A549 (cell line): ENCODE measurements at regions not wholly inside any gene's neighbourhood (a gene's known extent, or its start where the extent isn't known, plus 50 kb on each side); places are given as distances from the start of the nearest gene placed in this dataset.

Experiments
- ATAC-seq, 2 experiments: fragments of 200-7000 bp in 1 of 2; fragments of >200 bp in 1 of 2; cut with Nextera tagmentation in 1 of 2; cut with Tn5 transposase in 1 of 2; 3 replicates each; pipeline versions ENCODE4 v1.8.0 to v1.9.1; 2018 to 2020; ENCODE audit warnings: mild to moderate bottlenecking in 1 of 2, moderate library complexity in 1 of 2
- CTCF ChIA-PET: fragments of 300-600 bp; sonication (Branson Sonifier 250); formaldehyde crosslinking; extraction: SDS; loops from one replicate; lab custom pipeline; 2021; ENCODE audit warnings: antibody characterized with exemption, inconsistent platforms; lab: Yijun Ruan, JAX
- POLR2A ChIA-PET: fragments of 350-600 bp; formaldehyde crosslinking; extraction: SDS; loops from one replicate; lab custom pipeline; 2021; ENCODE audit warnings: antibody characterized with exemption, inconsistent platforms; lab: Yijun Ruan, JAX
- DNase-seq, 2 experiments: peaks; one replicate each; pipeline versions ENCODE4 v3.0.0 to v3.0.0-alpha.2; 2011 to 2016; ENCODE audit warnings: low read depth in 1 of 2, low spot score in 1 of 2
- FAIRE-seq: peaks from 2 replicates; lab custom pipeline; 2011; peaks lifted over from hg19 to GRCh38; lab: Jason Lieb, UNC
- H3K27ac ChIP-seq, 2 experiments: fragments of >200 bp; sonication (Bioruptor Twin); formaldehyde crosslinking; 3 replicates each; pipeline ENCODE4 v1.5.1; 2016 to 2017
- H3K4me1 ChIP-seq: fragments of >200 bp; sonication (Bioruptor Twin); formaldehyde crosslinking; 3 replicates; pipeline ENCODE4 v1.6.1; 2016
- H3K4me2 ChIP-seq: fragments of >200 bp; sonication (Bioruptor Twin); formaldehyde crosslinking; 3 replicates; pipeline ENCODE4 v1.6.1; 2016
- H3K4me3 ChIP-seq: fragments of >200 bp; sonication (Bioruptor Twin); formaldehyde crosslinking; 3 replicates; pipeline ENCODE4 v1.5.1; 2016
- H3K9me3 ChIP-seq: fragments of >200 bp; sonication (Bioruptor Twin); formaldehyde crosslinking; 3 replicates; pipeline ENCODE4 v1.6.1; 2016
- CBX8 ChIP-seq: fragments of 200-600 bp; sonication (generic); IDR thresholded peaks from 2 replicates; pipeline ENCODE4 v1.6.1; 2016
- EHMT2 ChIP-seq: fragments of 200-600 bp; sonication (generic); IDR thresholded peaks from 2 replicates; pipeline ENCODE4 v1.6.1; 2016; ENCODE audit warnings: antibody characterized with exemption, low read depth, mild to moderate bottlenecking, moderate library complexity
- FOSB ChIP-seq: fragments of 250-450 bp; sonication (Bioruptor Pico); IDR thresholded peaks from 2 replicates; pipeline ENCODE4 v1.5.0; 2020; ENCODE audit warnings: mild to moderate bottlenecking, moderate library complexity
- HEYL ChIP-seq: fragments of 250-450 bp; sonication (Bioruptor Pico); IDR thresholded peaks from 2 replicates; pipeline ENCODE4 v1.8.0; 2021; ENCODE audit warnings: mild to moderate bottlenecking, moderate library complexity
- HOXB13 ChIP-seq: fragments of 250-450 bp; sonication (Bioruptor Pico); IDR thresholded peaks from 2 replicates; pipeline ENCODE4 v1.5.0; 2020; ENCODE audit warnings: low read depth, mild to moderate bottlenecking, moderate library complexity
- HOXB5 ChIP-seq: fragments of 250-450 bp; sonication (Bioruptor Pico); IDR thresholded peaks from 2 replicates; pipeline ENCODE4 v1.5.0; 2020; ENCODE audit warnings: mild to moderate bottlenecking, moderate library complexity
- NFE2L2 ChIP-seq: fragments of 150-350 bp; conservative IDR thresholded peaks from 2 replicates; pipeline ENCODE4 v1.6.1; 2014; ENCODE audit warnings: low read length
- POLR2AphosphoS2 ChIP-seq: conservative IDR thresholded peaks from 2 replicates; pipeline ENCODE4 v1.6.1; 2012; ENCODE audit warnings: low read length, improper control_type of control experiment, inconsistent platforms
- RFX5 ChIP-seq: fragments of 450-650 bp; IDR thresholded peaks from 2 replicates; pipeline ENCODE4 v1.7.1; 2014; ENCODE audit warnings: antibody characterized with exemption, mild to moderate bottlenecking, moderate library complexity
- TP53 ChIP-seq: fragments of 250-450 bp; sonication (Bioruptor Pico); IDR thresholded peaks from 2 replicates; pipeline ENCODE4 v1.5.0; 2021; ENCODE audit warnings: mild to moderate bottlenecking, moderate library complexity
- ZC3H11A ChIP-seq: fragments of 450-650 bp; IDR thresholded peaks from 2 replicates; pipeline ENCODE4 v1.6.1; 2014; ENCODE audit warnings: antibody characterized with exemption, mild to moderate bottlenecking
- ZNF302 ChIP-seq: fragments of 250-450 bp; sonication (Bioruptor Pico); IDR thresholded peaks from 2 replicates; pipeline ENCODE4 v1.9.0; 2021; ENCODE audit warnings: inconsistent platforms, mild to moderate bottlenecking, moderate library complexity
- WGBS: methylation state at CpG from one replicate; pipeline ENCODE4 v1.1.6; 2017; ENCODE audit errors: missing lambda C conversion rate; 5-methylcytosine and 5-hydroxymethylcytosine counted together
- TF ChIP-seq, protein P1 (sequence below): fragments of 200-600 bp; sonication (generic); IDR thresholded peaks from 2 replicates; pipeline ENCODE4 v1.6.1; 2016; ENCODE audit warnings: antibody characterized with exemption, mild to moderate bottlenecking, moderate library complexity
- TF ChIP-seq, protein P2 (sequence below): fragments of 150-350 bp; IDR thresholded peaks from 2 replicates; pipeline ENCODE4 v1.6.1; 2014; ENCODE audit warnings: low read depth, mild to moderate bottlenecking, low read length
- TF ChIP-seq, protein P3 (sequence below): fragments of 450-650 bp; IDR thresholded peaks from 2 replicates; pipeline ENCODE4 v1.6.1; 2014; ENCODE audit warnings: antibody characterized with exemption

- CTCF ChIA-PET, result no interaction called here
These were observed 219.8 kb upstream of the TOPAZ1 start for GRCh38 chr3:44021651-44022594.

DNA sequence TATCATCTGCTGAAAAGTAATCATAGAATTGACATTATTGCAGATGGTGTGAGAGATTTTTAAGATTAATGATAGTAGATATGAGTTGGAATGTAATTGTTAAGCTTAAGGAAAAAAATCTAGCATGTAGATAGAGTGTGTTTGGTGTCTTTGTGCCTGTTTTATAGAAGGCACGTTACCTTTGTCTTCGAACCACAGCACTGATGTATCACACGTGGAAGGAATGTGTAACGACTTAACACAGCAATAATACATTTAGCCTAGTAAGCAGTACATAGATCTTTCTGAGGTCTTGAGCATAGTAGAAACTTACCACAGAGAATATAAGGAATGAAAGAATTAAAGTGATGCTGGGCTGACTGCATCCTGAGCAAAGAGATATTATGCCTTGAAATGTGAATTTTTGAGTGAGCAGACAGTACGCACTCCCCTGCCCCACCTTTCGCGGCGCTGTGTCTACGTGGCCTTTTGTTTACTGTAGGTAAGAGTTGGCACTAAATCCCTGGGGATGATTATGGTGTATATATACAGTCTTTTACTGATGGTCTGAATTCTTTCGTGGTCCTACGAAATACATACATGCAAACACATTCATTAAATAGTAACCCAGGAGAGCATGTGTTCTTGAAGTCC, 217.6 kb upstream of the TOPAZ1 start:
- no peak overlapping the region for H3K4me2 ChIP-seq
- no peak for FAIRE-seq
- WGBS, result 87% methylated on average over 11 of the region's 11 CpGs
- no peaks in the 10 kb centered on the region for H3K9me3 ChIP-seq
- CTCF ChIA-PET, result no interaction called here
- H3K4me3 ChIP-seq, result no peak overlapping the region
- TF ChIP-seq ZC3H11A (no peak), NFE2L2 (no peak), EHMT2 (no peak), RFX5 (no peak), ZNF302 (CRISPR knock-in tag) (no peak)
- TF ChIP-seq, protein P1, sequence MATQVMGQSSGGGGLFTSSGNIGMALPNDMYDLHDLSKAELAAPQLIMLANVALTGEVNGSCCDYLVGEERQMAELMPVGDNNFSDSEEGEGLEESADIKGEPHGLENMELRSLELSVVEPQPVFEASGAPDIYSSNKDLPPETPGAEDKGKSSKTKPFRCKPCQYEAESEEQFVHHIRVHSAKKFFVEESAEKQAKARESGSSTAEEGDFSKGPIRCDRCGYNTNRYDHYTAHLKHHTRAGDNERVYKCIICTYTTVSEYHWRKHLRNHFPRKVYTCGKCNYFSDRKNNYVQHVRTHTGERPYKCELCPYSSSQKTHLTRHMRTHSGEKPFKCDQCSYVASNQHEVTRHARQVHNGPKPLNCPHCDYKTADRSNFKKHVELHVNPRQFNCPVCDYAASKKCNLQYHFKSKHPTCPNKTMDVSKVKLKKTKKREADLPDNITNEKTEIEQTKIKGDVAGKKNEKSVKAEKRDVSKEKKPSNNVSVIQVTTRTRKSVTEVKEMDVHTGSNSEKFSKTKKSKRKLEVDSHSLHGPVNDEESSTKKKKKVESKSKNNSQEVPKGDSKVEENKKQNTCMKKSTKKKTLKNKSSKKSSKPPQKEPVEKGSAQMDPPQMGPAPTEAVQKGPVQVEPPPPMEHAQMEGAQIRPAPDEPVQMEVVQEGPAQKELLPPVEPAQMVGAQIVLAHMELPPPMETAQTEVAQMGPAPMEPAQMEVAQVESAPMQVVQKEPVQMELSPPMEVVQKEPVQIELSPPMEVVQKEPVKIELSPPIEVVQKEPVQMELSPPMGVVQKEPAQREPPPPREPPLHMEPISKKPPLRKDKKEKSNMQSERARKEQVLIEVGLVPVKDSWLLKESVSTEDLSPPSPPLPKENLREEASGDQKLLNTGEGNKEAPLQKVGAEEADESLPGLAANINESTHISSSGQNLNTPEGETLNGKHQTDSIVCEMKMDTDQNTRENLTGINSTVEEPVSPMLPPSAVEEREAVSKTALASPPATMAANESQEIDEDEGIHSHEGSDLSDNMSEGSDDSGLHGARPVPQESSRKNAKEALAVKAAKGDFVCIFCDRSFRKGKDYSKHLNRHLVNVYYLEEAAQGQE, result no peak
- TF ChIP-seq, protein P2, sequence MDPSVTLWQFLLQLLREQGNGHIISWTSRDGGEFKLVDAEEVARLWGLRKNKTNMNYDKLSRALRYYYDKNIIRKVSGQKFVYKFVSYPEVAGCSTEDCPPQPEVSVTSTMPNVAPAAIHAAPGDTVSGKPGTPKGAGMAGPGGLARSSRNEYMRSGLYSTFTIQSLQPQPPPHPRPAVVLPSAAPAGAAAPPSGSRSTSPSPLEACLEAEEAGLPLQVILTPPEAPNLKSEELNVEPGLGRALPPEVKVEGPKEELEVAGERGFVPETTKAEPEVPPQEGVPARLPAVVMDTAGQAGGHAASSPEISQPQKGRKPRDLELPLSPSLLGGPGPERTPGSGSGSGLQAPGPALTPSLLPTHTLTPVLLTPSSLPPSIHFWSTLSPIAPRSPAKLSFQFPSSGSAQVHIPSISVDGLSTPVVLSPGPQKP, result no peak
- no peak for DNase-seq
- no peak for ATAC-seq
- POLR2A ChIA-PET, result no interaction called here
- H3K4me1 ChIP-seq, result peaks cover 3% of the 10 kb centered on the region; the same call in 1 of the 3 replicates
- H3K27ac ChIP-seq, result no peak overlapping the region

More at GRCh38 chr3:44021651-44022594, 219.8 kb upstream of the TOPAZ1 start:
- H3K9me3 ChIP-seq, result no peaks in the 10 kb centered on the region
- POLR2A ChIA-PET, result no interaction called here
- no peak overlapping the region for H3K4me2 ChIP-seq
- peaks cover 3% of the 10 kb centered on the region; the same call in 1 of the 3 replicates for H3K4me1 ChIP-seq
- no peak for TF ChIP-seq HEYL
- no peak for TF ChIP-seq CBX8
- TF ChIP-seq, protein P1, result no peak
- no peak for TF ChIP-seq HOXB5
- TF ChIP-seq, protein P3, sequence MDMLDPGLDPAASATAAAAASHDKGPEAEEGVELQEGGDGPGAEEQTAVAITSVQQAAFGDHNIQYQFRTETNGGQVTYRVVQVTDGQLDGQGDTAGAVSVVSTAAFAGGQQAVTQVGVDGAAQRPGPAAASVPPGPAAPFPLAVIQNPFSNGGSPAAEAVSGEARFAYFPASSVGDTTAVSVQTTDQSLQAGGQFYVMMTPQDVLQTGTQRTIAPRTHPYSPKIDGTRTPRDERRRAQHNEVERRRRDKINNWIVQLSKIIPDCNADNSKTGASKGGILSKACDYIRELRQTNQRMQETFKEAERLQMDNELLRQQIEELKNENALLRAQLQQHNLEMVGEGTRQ, result no peak
- no peak for TF ChIP-seq RFX5
- no peak for TF ChIP-seq TP53
- no peak for TF ChIP-seq FOSB
- no peak for TF ChIP-seq POLR2AphosphoS2
- no peak for TF ChIP-seq HOXB13 (CRISPR knock-in tag)
- no peak overlapping the region for H3K4me3 ChIP-seq
- ATAC-seq (peak in 1 of 2 experiments; percentile 23; a peak in 2 of 6 replicates), DNase-seq (no peak), FAIRE-seq (no peak)
- no peak overlapping the region for H3K27ac ChIP-seq
- WGBS, result 92% methylated on average over 50 of the region's 53 CpGs
